Ishikawa (cell line): ENCODE measurements at regions not wholly inside any gene's neighbourhood (a gene's known extent, or its start where the extent isn't known, plus 50 kb on each side); places are given as distances from the start of the nearest gene placed in this dataset.

Source experiments
- CEBPB ChIP-seq: IDR thresholded peaks from 2 replicates; pipeline ENCODE4 v1.6.1; 2012
- CREB1 ChIP-seq: IDR thresholded peaks from 2 replicates; pipeline ENCODE4 v1.6.1; 2012; ENCODE audit warnings: low read depth
- EGR1 ChIP-seq: IDR thresholded peaks from 2 replicates; pipeline ENCODE4 v1.6.1; 2012
- EP300 ChIP-seq: IDR thresholded peaks from 2 replicates; pipeline ENCODE4 v1.6.1; 2012; ENCODE audit warnings: borderline replicate concordance
- FOXM1 ChIP-seq: IDR thresholded peaks from 2 replicates; pipeline ENCODE4 v1.6.1; 2012; ENCODE audit warnings: low read depth, borderline replicate concordance
- MAX ChIP-seq: IDR thresholded peaks from 2 replicates; pipeline ENCODE4 v1.6.1; 2012
- RAD21 ChIP-seq: IDR thresholded peaks from 2 replicates; pipeline ENCODE4 v1.6.1; 2012; ENCODE audit warnings: low read depth
- REST ChIP-seq: IDR thresholded peaks from 2 replicates; pipeline ENCODE4 v1.6.1; 2012; ENCODE audit warnings: low read depth, mild to moderate bottlenecking
- TAF1 ChIP-seq: IDR thresholded peaks from 2 replicates; pipeline ENCODE4 v1.6.1; 2012; ENCODE audit warnings: low read depth, mild to moderate bottlenecking
- TCF12 ChIP-seq: IDR thresholded peaks from 2 replicates; pipeline ENCODE4 v1.6.1; 2012; ENCODE audit warnings: low read depth
- TEAD4 ChIP-seq: IDR thresholded peaks from 2 replicates; pipeline ENCODE4 v1.6.1; 2012
- USF1 ChIP-seq: IDR thresholded peaks from 2 replicates; pipeline ENCODE4 v1.6.1; 2012
- YY1 ChIP-seq: IDR thresholded peaks from 2 replicates; pipeline ENCODE4 v1.6.1; 2012; ENCODE audit warnings: low read depth

- TF ChIP-seq MAX (no peak), REST (no peak), CREB1 (no peak), CEBPB (no peak), EGR1 (no peak), RAD21 (no peak), TCF12 (no peak), EP300 (no peak), TAF1 (no peak), FOXM1 (no peak), USF1 (no peak), YY1 (no peak), TEAD4 (no peak)
Observed at GRCh38 chr14:35961697-35962274, 135.6 kb downstream of the BRMS1L start.
